Endothelial cell of umbilical vein (primary cell): ENCODE measurements at regions not wholly inside any gene's neighbourhood (a gene's known extent, or its start where the extent isn't known, plus 50 kb on each side); places are given as distances from the start of the nearest gene placed in this dataset.

Experiments used
- EZH2 ChIP-seq: IDR thresholded peaks from 2 replicates; pipeline ENCODE4 v1.6.1; 2012; ENCODE audit warnings: borderline replicate concordance, low read depth, mild to moderate bottlenecking, moderate library complexity, low read length, inconsistent platforms; ENCODE audit not compliant: severe bottlenecking
- FOS ChIP-seq: IDR thresholded peaks from 2 replicates; pipeline ENCODE4 v1.6.1; 2011; ENCODE audit warnings: mild to moderate bottlenecking, low read length, moderate library complexity, borderline replicate concordance; ENCODE audit not compliant: insufficient read depth
- GATA2 ChIP-seq: IDR thresholded peaks from 2 replicates; pipeline ENCODE4 v1.7.0; 2011; ENCODE audit warnings: low read depth, mild to moderate bottlenecking, moderate library complexity, mixed read lengths, low read length; ENCODE audit not compliant: insufficient read length, insufficient read depth
- JUN ChIP-seq: IDR thresholded peaks from 2 replicates; pipeline ENCODE4 v1.6.1; 2011; ENCODE audit warnings: borderline replicate concordance, low read depth; ENCODE audit not compliant: insufficient read length, insufficient read depth
- POLR2A ChIP-seq: IDR thresholded peaks from 2 replicates; pipeline ENCODE4 v1.6.1; 2012; ENCODE audit warnings: low read depth, mild to moderate bottlenecking, control low read depth, low read length
- POLR2AphosphoS5 ChIP-seq: IDR thresholded peaks from 2 replicates; pipeline ENCODE4 v1.6.1; 2012; ENCODE audit warnings: low read depth, mild to moderate bottlenecking, control low read depth, low read length, moderate library complexity; ENCODE audit not compliant: insufficient read depth
- TF ChIP-seq, protein P1 (sequence below), 2 donors: IDR thresholded peaks; 1 replicate in 1 of 2; 2 replicates in 1 of 2; pipeline ENCODE4 v1.5.1; 2011; ENCODE audit warnings: low read length in 2 of 2, mild to moderate bottlenecking in 2 of 2, moderate library complexity in 2 of 2, control low read depth in 1 of 2, inconsistent platforms in 1 of 2, low read depth in 1 of 2; ENCODE audit not compliant: insufficient read depth in 1 of 2; ENCODE audit errors: extremely low read depth in 1 of 2
- TF ChIP-seq, protein P2 (sequence below): IDR thresholded peaks from 2 replicates; pipeline ENCODE4 v1.6.1; 2011; ENCODE audit not compliant: insufficient read depth, insufficient read length

DNA sequence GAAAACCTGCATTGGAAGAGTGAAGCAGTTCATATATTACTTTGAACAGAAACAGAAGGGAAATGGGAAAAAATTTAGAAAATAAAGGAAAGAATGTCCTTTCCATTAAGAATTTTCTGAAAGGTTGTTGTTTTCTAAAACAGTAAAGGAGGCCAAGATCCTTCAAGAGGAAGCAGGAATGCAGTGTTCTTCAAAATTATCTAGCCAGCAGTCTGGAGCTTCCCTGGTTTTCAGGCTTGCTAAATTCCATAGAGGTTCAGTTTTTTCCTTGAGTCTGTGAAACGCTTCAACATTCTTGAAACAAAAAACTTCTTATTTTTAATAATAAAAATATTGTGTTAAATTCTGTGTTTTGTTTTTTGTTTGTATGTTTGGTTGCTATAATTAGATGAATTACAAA, 189.0 kb upstream of the ANO3 start:
- TF ChIP-seq, protein P1, sequence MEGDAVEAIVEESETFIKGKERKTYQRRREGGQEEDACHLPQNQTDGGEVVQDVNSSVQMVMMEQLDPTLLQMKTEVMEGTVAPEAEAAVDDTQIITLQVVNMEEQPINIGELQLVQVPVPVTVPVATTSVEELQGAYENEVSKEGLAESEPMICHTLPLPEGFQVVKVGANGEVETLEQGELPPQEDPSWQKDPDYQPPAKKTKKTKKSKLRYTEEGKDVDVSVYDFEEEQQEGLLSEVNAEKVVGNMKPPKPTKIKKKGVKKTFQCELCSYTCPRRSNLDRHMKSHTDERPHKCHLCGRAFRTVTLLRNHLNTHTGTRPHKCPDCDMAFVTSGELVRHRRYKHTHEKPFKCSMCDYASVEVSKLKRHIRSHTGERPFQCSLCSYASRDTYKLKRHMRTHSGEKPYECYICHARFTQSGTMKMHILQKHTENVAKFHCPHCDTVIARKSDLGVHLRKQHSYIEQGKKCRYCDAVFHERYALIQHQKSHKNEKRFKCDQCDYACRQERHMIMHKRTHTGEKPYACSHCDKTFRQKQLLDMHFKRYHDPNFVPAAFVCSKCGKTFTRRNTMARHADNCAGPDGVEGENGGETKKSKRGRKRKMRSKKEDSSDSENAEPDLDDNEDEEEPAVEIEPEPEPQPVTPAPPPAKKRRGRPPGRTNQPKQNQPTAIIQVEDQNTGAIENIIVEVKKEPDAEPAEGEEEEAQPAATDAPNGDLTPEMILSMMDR (IDR thresholded peaks at IDR 0.05; ENCODE audit: extremely low read depth in 1 of 2, insufficient read depth in 1 of 2, low read depth in 1 of 2, low read length in 2 of 2), result no peak
- TF ChIP-seq EZH2 (no peak), POLR2A (no peak), JUN (no peak), POLR2AphosphoS5 (no peak), FOS (no peak), GATA2 (no peak)
- TF ChIP-seq, protein P2, sequence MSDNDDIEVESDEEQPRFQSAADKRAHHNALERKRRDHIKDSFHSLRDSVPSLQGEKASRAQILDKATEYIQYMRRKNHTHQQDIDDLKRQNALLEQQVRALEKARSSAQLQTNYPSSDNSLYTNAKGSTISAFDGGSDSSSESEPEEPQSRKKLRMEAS, result no peak
